ES-I3 (cell line): ENCODE measurements at regions not wholly inside any gene's neighbourhood (a gene's known extent, or its start where the extent isn't known, plus 50 kb on each side); places are given as distances from the start of the nearest gene placed in this dataset.

Source experiments
- H3K36me3 ChIP-seq: 2 replicates; pipeline ENCODE4 v1.6.1; 2013; ENCODE audit warnings: mild to moderate bottlenecking, low read length, control low read depth, moderate library complexity; ENCODE audit not compliant: insufficient read depth
- H3K4me1 ChIP-seq: 2 replicates; pipeline ENCODE4 v1.6.1; 2013; ENCODE audit warnings: mild to moderate bottlenecking, control low read depth, low read length; ENCODE audit not compliant: insufficient read depth
- H3K9ac ChIP-seq: 2 replicates; pipeline ENCODE4 v1.6.1; 2013; ENCODE audit warnings: low read depth, mild to moderate bottlenecking, low read length, moderate library complexity
- H3K9me3 ChIP-seq: 2 replicates; pipeline ENCODE4 v1.6.1; 2013; ENCODE audit warnings: mild to moderate bottlenecking, low read length, moderate library complexity; ENCODE audit not compliant: control insufficient read depth, insufficient read depth

- H3K9me3 ChIP-seq = no peaks in the 10 kb centered on the region
- H3K36me3 ChIP-seq = no peaks in the 10 kb centered on the region
- no peak overlapping the region for H3K9ac ChIP-seq
- H3K4me1 ChIP-seq = no peaks in the 10 kb centered on the region
Observed at GRCh38 chr11:112477152-112477551, 216.5 kb upstream of the PLET1 start.

DNA sequence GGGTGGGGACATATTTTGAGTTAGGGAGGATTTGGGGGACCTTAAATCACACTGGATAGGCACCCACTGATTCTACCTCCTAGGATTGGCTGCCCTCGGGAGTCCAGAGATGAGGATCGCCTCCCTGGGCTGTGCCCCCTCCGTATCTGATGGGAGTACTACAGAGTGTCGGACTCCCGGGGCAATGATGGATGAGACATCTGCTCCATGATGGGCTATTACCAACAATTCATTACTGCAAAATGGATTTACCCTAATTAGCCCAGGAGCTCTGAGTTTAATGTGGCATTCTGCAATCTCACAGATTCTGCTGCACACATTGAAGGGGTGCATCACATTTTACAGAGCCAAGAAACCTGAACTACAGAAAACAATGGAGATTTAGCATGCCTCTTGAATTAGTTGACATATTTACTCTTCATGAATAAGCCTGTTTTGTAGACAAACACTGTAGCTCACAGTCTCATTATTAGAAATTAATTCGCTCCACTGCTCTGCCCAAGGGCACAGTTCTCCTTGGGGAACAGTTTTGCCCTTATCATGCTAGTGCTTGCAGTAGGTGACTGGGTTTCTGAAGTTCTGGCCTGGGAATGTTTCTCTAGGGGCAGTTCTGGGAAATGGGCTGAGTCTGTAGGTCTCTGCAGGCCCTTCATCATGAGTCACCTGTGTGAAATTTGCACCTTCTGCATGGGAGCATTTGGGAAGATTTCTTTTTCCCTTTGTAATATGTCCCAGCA lies 217.1 kb upstream of the PLET1 start:
- H3K4me1 ChIP-seq = no peaks in the 10 kb centered on the region
- H3K9ac ChIP-seq = no peak overlapping the region
- no peaks in the 10 kb centered on the region for H3K9me3 ChIP-seq
- H3K36me3 ChIP-seq = no peaks in the 10 kb centered on the region

DNA sequence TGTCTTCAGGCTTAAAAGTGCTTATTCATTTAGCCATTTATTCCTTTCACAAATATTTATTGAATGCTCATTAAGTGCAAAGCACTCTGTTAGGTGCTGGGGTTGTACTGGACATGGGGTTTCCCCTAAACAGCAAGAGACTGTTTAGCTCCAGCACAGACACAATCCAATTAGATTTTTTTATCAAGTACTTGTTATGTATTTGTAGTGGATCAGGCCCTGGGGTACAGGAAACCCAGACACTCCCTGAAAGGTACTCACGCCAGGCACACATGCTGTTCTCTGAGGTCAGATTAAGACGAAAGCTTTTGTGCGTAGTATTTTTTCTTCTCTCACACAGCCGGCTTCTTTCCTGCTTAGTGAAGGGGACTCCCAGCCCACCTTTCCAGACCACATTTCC lies 218.1 kb upstream of the PLET1 start:
- Histone ChIP-seq H3K4me1 (no peaks in the 10 kb centered on the region), H3K36me3 (no peaks in the 10 kb centered on the region), H3K9ac (no peak overlapping the region), H3K9me3 (no peaks in the 10 kb centered on the region)

DNA sequence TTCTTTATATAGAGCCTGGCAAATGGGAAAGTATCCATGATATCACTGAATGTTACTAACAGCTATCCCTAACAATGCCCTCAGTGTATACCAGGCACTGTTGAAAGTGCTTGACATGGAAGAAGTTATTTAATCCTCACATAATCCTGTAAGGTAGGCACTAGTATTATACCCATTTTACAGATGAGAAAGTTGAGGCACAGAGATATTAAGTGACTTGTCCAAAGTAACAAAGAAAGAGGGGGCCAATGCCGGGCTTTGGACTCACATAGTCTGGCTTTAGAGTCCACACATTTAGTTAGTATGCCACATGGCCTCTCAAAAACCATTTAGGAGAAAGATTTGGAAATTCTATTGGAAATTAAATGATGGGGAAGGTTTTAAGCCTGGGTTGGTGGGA lies 220.8 kb upstream of the PLET1 start:
- no peaks in the 10 kb centered on the region for H3K4me1 ChIP-seq
- H3K36me3 ChIP-seq = no peaks in the 10 kb centered on the region
- H3K9me3 ChIP-seq = no peaks in the 10 kb centered on the region
- H3K9ac ChIP-seq = no peak overlapping the region

DNA sequence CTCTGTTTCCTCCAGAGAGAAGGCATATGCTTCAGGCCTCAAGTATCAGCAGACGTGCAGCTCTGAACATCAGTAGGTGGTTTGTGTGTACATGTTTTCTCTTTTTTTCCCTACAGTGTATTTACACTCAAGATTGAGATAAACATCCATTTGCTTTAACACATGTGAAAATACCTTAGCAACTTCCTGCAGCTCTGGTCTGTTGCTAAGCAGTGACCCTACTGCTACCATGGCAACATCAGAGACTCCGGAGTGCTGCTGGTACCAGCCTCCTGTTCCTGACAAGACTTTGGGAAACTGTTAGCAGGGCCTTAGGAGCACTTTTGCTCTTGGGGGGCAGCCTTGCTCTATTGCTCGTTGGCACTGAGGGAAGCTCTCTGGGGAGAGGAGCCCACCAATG lies 221.2 kb upstream of the PLET1 start:
- H3K9me3 ChIP-seq = no peaks in the 10 kb centered on the region
- H3K4me1 ChIP-seq = no peaks in the 10 kb centered on the region
- no peaks in the 10 kb centered on the region for H3K36me3 ChIP-seq
- H3K9ac ChIP-seq = no peak overlapping the region

- Histone ChIP-seq H3K9me3 (no peaks in the 10 kb centered on the region), H3K9ac (no peak overlapping the region), H3K4me1 (no peaks in the 10 kb centered on the region), H3K36me3 (no peaks in the 10 kb centered on the region)
Observed at GRCh38 chr11:112485280-112485679, 224.6 kb upstream of the PLET1 start.

- H3K9me3 ChIP-seq = no peaks in the 10 kb centered on the region
Observed at GRCh38 chr11:112497826-112498225, 237.2 kb upstream of the PLET1 start.

GRCh38 chr11:112498701-112499100 lies 238.0 kb upstream of the PLET1 start:
- no peak overlapping the region for H3K9ac ChIP-seq
- H3K9me3 ChIP-seq = no peaks in the 10 kb centered on the region
- H3K4me1 ChIP-seq = no peaks in the 10 kb centered on the region
- H3K36me3 ChIP-seq = no peaks in the 10 kb centered on the region

More at GRCh38 chr11:112497826-112498225, 237.2 kb upstream of the PLET1 start:
- Histone ChIP-seq H3K9ac (no peak overlapping the region), H3K36me3 (no peaks in the 10 kb centered on the region), H3K4me1 (no peaks in the 10 kb centered on the region)

DNA sequence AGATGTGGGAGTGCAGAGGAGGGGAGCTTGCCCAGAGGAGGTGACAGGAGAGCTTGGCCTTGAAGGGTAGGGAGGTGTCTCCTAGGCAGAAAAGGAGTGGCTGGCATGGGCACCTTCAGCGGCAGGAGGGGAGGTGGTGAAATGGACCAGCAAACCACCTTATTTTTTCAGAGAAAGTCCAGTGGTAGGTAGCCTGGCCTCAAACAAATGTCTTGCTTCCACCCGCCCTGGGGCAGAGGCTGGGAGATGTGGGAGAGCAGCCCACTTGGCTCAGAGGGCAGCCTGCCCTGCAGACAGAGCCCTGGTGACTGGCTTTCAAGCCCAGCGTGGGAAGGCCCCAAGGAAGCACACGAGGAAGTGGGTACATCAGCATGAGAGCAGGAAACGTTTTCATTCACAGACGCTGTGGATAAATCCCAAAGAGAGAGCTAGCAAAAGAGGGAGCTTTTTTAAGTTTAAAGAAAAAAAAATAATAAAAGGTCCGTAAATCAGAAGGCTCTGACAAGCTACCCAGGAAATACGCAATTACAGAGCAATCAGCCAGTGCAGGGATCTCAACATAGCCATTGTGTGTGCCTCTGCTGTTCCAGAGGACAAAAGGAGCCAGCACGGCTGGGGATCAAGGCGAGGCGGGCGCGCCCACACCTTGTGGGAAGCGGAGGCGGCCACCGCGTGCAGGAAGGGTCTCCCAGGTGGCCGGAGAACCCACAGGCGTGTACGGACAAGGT lies 238.7 kb upstream of the PLET1 start:
- Histone ChIP-seq H3K9me3 (no peaks in the 10 kb centered on the region), H3K36me3 (no peaks in the 10 kb centered on the region), H3K9ac (no peak overlapping the region), H3K4me1 (no peaks in the 10 kb centered on the region)

- Histone ChIP-seq H3K36me3 (no peaks in the 10 kb centered on the region), H3K9ac (no peak overlapping the region), H3K4me1 (no peaks in the 10 kb centered on the region), H3K9me3 (no peaks in the 10 kb centered on the region)
Observed at GRCh38 chr11:112499881-112500204, 239.2 kb upstream of the PLET1 start.

- H3K36me3 ChIP-seq = no peaks in the 10 kb centered on the region
- no peak overlapping the region for H3K9ac ChIP-seq
- no peaks in the 10 kb centered on the region for H3K9me3 ChIP-seq
- H3K4me1 ChIP-seq = no peaks in the 10 kb centered on the region
Observed at GRCh38 chr11:112503410-112503809, 242.8 kb upstream of the PLET1 start.

- Histone ChIP-seq H3K9me3 (no peaks in the 10 kb centered on the region), H3K9ac (no peak overlapping the region), H3K4me1 (no peaks in the 10 kb centered on the region), H3K36me3 (no peaks in the 10 kb centered on the region)
Observed at GRCh38 chr11:112504056-112504455, 243.4 kb upstream of the PLET1 start.

GRCh38 chr11:112506852-112507251 lies 246.2 kb upstream of the PLET1 start:
- no peaks in the 10 kb centered on the region for H3K4me1 ChIP-seq
- no peaks in the 10 kb centered on the region for H3K9me3 ChIP-seq
- H3K36me3 ChIP-seq = no peaks in the 10 kb centered on the region
- H3K9ac ChIP-seq = no peak overlapping the region

- H3K9me3 ChIP-seq = no peaks in the 10 kb centered on the region
- H3K9ac ChIP-seq = no peak overlapping the region
- no peaks in the 10 kb centered on the region for H3K36me3 ChIP-seq
- H3K4me1 ChIP-seq = no peaks in the 10 kb centered on the region
Observed at GRCh38 chr11:112507281-112507680, 246.6 kb upstream of the PLET1 start.

GRCh38 chr11:112508750-112509149 lies 248.1 kb upstream of the PLET1 start:
- H3K4me1 ChIP-seq = no peaks in the 10 kb centered on the region
- no peaks in the 10 kb centered on the region for H3K9me3 ChIP-seq
- H3K36me3 ChIP-seq = no peaks in the 10 kb centered on the region
- no peak overlapping the region for H3K9ac ChIP-seq
